Mammary epithelial cell (primary cell): ENCODE measurements at regions not wholly inside any gene's neighbourhood (a gene's known extent, or its start where the extent isn't known, plus 50 kb on each side); places are given as distances from the start of the nearest gene placed in this dataset.

Source experiments
- EZH2 ChIP-seq: IDR thresholded peaks from 2 replicates; pipeline ENCODE4 v1.6.1; 2012; ENCODE audit warnings: low read length, inconsistent platforms, borderline replicate concordance
- TF ChIP-seq, protein P1 (sequence below), 2 donors: IDR thresholded peaks in 1 of 2; conservative IDR thresholded peaks in 1 of 2; 2 replicates each; pipeline ENCODE4 v1.5.1; 2011 to 2012; ENCODE audit warnings: inconsistent platforms in 2 of 2, low read length in 2 of 2, mild to moderate bottlenecking in 2 of 2, control low read depth in 1 of 2, low read depth in 1 of 2; ENCODE audit not compliant: insufficient read depth in 1 of 2; ENCODE audit errors: extremely low read depth in 1 of 2

GRCh38 chr3:143206955-143207337, 87.4 kb downstream of the CHST2 start:
- TF ChIP-seq, protein P1, sequence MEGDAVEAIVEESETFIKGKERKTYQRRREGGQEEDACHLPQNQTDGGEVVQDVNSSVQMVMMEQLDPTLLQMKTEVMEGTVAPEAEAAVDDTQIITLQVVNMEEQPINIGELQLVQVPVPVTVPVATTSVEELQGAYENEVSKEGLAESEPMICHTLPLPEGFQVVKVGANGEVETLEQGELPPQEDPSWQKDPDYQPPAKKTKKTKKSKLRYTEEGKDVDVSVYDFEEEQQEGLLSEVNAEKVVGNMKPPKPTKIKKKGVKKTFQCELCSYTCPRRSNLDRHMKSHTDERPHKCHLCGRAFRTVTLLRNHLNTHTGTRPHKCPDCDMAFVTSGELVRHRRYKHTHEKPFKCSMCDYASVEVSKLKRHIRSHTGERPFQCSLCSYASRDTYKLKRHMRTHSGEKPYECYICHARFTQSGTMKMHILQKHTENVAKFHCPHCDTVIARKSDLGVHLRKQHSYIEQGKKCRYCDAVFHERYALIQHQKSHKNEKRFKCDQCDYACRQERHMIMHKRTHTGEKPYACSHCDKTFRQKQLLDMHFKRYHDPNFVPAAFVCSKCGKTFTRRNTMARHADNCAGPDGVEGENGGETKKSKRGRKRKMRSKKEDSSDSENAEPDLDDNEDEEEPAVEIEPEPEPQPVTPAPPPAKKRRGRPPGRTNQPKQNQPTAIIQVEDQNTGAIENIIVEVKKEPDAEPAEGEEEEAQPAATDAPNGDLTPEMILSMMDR (conservative IDR thresholded peaks at IDR 0.05 in 1 of 2, IDR thresholded peaks at IDR 0.05 in 1 of 2; ENCODE audit: extremely low read depth in 1 of 2, insufficient read depth in 1 of 2, low read depth in 1 of 2, low read length in 2 of 2): no peak
- TF ChIP-seq EZH2: no peak
